ENCODE measurements at regions not wholly inside any gene's neighbourhood (a gene's known extent, or its start where the extent isn't known, plus 50 kb on each side); places are given as distances from the start of the nearest gene placed in this dataset.

- no peak for TF ChIP-seq CTCF (IDR thresholded peaks at IDR 0.05)
- TF ChIP-seq POLR2A (IDR thresholded peaks at IDR 0.05): no peak
Measured at GRCh38 chr2:19009510-19009909, 348.9 kb downstream of the OSR1 start.
